ENCODE measurements at regions not wholly inside any gene's neighbourhood (a gene's known extent, or its start where the extent isn't known, plus 50 kb on each side); places are given as distances from the start of the nearest gene placed in this dataset.
A peak's percentile ranks its signal among the peaks of the same experiment; 100 is the strongest.

DNA sequence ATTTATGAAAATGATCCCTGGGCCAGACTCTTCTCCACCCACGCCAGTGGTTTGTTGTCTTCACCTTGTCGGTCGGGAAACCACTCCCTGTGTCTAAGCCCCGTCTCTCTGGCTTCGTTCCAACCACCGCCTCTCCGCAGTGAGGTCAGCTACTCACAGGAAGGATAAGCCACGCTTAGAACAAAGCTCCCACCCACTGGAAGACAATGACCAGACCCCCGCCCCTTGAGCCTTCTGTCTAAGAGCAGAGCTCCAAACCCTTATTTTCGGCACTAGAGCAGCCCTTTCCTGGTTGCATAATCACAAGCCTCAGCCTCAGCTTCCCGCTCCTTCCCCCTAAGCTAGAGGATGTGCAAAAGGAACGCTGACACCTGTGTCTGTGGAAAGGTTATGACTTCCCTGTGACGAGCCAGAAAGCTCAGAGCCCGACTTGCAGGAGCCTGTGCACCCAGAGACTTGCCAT, 114.9 kb upstream of the MEF2A start:
- Histone ChIP-seq H3K9me3 (no peaks in the 10 kb centered on the region), H3K4me3 (peak overlapping the region; percentile 2), H3K4me1 (peaks cover 59% of the 10 kb centered on the region), H3K27ac (peak overlapping the region; percentile 90), H3K27me3 (ENCODE audit: low read depth) (no peaks in the 10 kb centered on the region), H3K36me3 (no peaks in the 10 kb centered on the region)
- intact Hi-C loops (cut with DNase I) = no loop called here
- ATAC-seq (peak; percentile 8 to 24), DNase-seq (peak; percentile 80)
- TF ChIP-seq, protein P1, sequence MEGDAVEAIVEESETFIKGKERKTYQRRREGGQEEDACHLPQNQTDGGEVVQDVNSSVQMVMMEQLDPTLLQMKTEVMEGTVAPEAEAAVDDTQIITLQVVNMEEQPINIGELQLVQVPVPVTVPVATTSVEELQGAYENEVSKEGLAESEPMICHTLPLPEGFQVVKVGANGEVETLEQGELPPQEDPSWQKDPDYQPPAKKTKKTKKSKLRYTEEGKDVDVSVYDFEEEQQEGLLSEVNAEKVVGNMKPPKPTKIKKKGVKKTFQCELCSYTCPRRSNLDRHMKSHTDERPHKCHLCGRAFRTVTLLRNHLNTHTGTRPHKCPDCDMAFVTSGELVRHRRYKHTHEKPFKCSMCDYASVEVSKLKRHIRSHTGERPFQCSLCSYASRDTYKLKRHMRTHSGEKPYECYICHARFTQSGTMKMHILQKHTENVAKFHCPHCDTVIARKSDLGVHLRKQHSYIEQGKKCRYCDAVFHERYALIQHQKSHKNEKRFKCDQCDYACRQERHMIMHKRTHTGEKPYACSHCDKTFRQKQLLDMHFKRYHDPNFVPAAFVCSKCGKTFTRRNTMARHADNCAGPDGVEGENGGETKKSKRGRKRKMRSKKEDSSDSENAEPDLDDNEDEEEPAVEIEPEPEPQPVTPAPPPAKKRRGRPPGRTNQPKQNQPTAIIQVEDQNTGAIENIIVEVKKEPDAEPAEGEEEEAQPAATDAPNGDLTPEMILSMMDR (IDR thresholded peaks at IDR 0.05) = no peak

DNA sequence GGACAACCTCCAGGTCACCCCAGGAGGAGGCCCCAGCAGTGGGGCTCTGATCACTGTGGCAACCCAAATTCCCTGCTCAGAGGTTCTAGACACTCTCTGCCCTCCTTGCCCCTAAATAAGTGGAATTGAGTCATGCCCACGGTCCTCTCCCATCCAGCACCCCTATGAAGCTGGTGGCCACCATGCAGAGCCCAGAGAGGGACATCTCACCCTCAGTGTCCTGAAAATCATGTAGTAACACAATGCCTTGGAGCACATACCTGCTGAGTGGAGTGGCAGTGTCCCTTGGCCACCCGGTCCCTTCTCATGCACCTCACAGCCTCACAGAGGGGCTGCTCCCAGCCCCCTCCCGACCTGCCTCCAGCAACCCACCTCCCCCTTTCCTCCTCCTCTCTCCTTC, 114.3 kb upstream of the MEF2A start:
- H3K27ac ChIP-seq = peak overlapping the region; percentile 90
- peaks cover 60% of the 10 kb centered on the region for H3K4me1 ChIP-seq
- no peaks in the 10 kb centered on the region for H3K36me3 ChIP-seq
- ATAC-seq (no peak), DNase-seq (no peak)
- intact Hi-C loops (cut with DNase I) = no loop called here
- H3K4me3 ChIP-seq = no peak overlapping the region
- TF ChIP-seq, protein P1 (IDR thresholded peaks at IDR 0.05) = no peak
- no peaks in the 10 kb centered on the region for H3K27me3 ChIP-seq (ENCODE audit: low read depth)
- H3K9me3 ChIP-seq = no peaks in the 10 kb centered on the region

DNA sequence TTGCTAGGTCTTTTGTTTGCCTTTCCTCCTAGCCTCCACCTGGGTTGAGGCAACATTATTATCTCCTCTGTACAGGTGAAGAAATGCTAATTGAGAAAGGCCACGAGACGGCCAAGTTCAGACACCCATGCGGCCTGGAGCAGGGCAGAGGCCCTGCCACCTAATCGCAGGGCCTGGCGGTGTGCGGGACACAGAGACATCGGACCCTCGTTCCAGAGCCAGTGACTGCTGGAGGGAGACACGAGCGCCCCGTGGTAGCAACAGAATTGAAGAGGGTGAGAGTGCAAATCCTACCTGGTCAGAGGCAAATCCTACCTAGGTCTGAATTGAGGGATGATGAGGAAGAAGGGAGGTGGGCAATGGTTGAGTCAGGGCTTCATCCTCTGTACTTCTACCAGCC, 113.8 kb upstream of the MEF2A start:
- Histone ChIP-seq H3K9me3 (no peaks in the 10 kb centered on the region), H3K4me3 (no peak overlapping the region), H3K27ac (peak overlapping the region; percentile 90), H3K27me3 (ENCODE audit: low read depth) (no peaks in the 10 kb centered on the region), H3K36me3 (no peaks in the 10 kb centered on the region), H3K4me1 (peaks cover 60% of the 10 kb centered on the region)
- DNase-seq (no peak), ATAC-seq (no peak)
- TF ChIP-seq, protein P1 (IDR thresholded peaks at IDR 0.05) = no peak
- intact Hi-C loops (cut with DNase I) = no loop called here

DNA sequence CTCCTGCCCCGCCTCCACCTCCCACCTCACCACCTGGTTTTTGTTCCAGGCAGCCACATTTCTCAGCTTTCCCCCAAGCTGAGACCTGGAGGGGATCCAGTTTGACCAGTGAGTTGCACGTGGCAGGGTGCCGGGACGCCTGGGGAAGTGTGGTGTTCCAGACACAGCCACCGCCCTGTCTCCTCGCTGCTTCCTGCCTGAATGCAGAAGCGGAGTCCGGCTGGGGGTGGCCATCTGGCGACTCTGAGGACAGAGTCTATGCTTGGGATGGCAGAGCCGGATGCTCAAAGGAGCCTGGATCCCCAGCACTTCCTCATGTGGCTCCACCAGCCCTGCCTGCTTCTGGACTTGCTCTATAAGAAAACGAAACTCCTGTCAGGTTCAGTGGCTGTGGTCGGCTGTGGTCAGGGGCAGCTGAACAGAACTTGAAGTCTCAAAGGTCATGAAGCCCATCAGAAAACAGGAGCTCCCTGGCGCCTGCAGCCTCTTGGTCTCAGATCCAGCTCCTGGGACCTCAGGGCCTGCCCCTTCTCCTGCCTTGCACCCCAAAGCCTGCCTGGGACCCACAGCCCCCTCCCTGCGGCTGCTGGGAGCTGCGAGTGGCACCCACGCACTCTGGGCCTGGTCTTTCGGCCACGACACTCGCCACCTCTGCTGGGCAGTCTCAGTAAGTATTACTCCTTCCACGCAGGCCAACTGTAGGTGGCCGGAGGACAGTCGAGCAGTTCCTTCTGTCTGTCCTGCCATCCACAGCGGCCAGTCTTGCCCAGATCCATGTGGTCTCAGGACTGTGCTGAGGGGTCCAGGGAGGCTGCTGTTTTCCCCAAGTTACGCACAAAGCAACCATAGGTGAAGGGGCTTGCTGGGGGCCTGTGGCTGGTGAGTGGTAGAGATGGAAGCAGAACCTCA, 112.8 kb upstream of the MEF2A start:
- peak overlapping the region; percentile 90 for H3K27ac ChIP-seq

DNA sequence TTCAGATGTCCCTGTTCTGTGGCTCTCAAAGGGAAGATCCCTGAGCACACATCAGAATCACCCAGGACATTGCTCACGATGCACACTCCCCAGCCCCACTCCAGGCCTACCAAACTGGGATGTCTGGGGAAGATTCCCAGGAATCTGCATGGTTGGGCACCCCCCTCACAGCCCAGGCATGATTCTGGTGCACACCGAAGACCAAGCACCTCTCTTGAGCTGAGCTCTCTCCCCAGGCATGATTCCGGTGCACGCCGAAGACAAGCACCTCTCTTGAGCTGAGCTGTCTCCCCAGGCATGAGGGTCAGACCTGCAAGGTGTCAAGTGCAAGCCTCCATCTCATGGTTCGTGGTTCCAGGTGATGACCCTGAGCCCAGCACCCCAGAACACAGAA, 112.2 kb upstream of the MEF2A start:
- DNase-seq = no peak
- H3K4me1 ChIP-seq = peaks cover 53% of the 10 kb centered on the region
- TF ChIP-seq, protein P1 (IDR thresholded peaks at IDR 0.05) = no peak
- H3K27ac ChIP-seq = peak overlapping the region; percentile 90
- H3K4me3 ChIP-seq = peak overlapping the region; percentile 32
- no peaks in the 10 kb centered on the region for H3K27me3 ChIP-seq (ENCODE audit: low read depth)
- intact Hi-C loops (cut with DNase I) = no loop called here
- ATAC-seq = no peak
- no peaks in the 10 kb centered on the region for H3K9me3 ChIP-seq
- no peaks in the 10 kb centered on the region for H3K36me3 ChIP-seq

More for the DNA sequence above, 112.8 kb upstream of the MEF2A start:
- DNase-seq = peak; percentile 95
- peak; percentile 63 to 85 for ATAC-seq
- Histone ChIP-seq H3K36me3 (no peaks in the 10 kb centered on the region), H3K4me3 (peak overlapping the region; percentile 32), H3K4me1 (peaks cover 53% of the 10 kb centered on the region), H3K9me3 (no peaks in the 10 kb centered on the region), H3K27me3 (ENCODE audit: low read depth) (no peaks in the 10 kb centered on the region)
- TF ChIP-seq, protein P1 (IDR thresholded peaks at IDR 0.05) = no peak
- intact Hi-C loops (cut with DNase I) = no loop called here

Measured in lower lobe of right lung (tissue), 2 donors.